K562 (cell line): ENCODE measurements at regions not wholly inside any gene's neighbourhood (a gene's known extent, or its start where the extent isn't known, plus 50 kb on each side); places are given as distances from the start of the nearest gene placed in this dataset.

Experiments used
- ATAC-seq: fragments of 200-7000 bp; cut with Tn5 transposase; 3 replicates; pipeline ENCODE4 v1.9.1; 2020; ENCODE audit warnings: moderate library complexity
- BruUV-seq: library from RNA; stranded (reverse); fragments of 400-500 nt; replicated peaks from 2 replicates; lab custom pipeline; 2021; lab: Mats Ljungman, UMichigan
- CTCF ChIA-PET: fragments of 300-600 bp; formaldehyde crosslinking; extraction: SDS; loops from one replicate; lab custom pipeline; 2021; ENCODE audit warnings: low intra/inter-chr PET ratio; lab: Yijun Ruan, JAX
- POLR2A ChIA-PET: fragments of 300-600, 350-650 bp; sonication (Branson Sonifier 250); formaldehyde crosslinking; extraction: SDS; loops from one replicate; lab custom pipeline; 2021; ENCODE audit warnings: antibody characterized with exemption, inconsistent platforms; lab: Yijun Ruan, JAX
- DNase-seq, 4 experiments: peaks; one replicate each; pipeline versions ENCODE4 v3.0.0 to v3.0.0-alpha.2; 2011 to 2018; ENCODE audit warnings: low spot score in 3 of 4, mixed read lengths in 3 of 4; ENCODE audit errors: extremely low read depth in 1 of 4
- FAIRE-seq: peaks from 2 replicates; lab custom pipeline; 2011; peaks lifted over from hg19 to GRCh38; lab: Jason Lieb, UNC
- H2AFZ ChIP-seq: 2 replicates; pipeline ENCODE4 v1.6.0; 2011; ENCODE audit warnings: low read depth, low read length, control low read depth, inconsistent platforms
- H3K27ac ChIP-seq: fragments of 200-600 bp; 3 replicates; pipeline ENCODE4 v1.8.0; 2011; ENCODE audit warnings: low read depth, mild to moderate bottlenecking, control low read depth, inconsistent platforms, low read length, moderate library complexity, mixed read lengths; ENCODE audit errors: extremely low read depth
- H3K27me3 ChIP-seq, 2 experiments: fragments of 300-600 bp in 1 of 2; 2 replicates in 1 of 2; 3 replicates in 1 of 2; pipeline versions ENCODE4 v1.6.0 to v1.8.0; 2011; ENCODE audit warnings: inconsistent platforms in 2 of 2, low read length in 2 of 2, mild to moderate bottlenecking in 1 of 2, mixed read lengths in 1 of 2, moderate library complexity in 1 of 2; ENCODE audit not compliant: control insufficient read depth in 2 of 2, insufficient read depth in 2 of 2
- H3K36me3 ChIP-seq: fragments of 300-600 bp; 3 replicates; pipeline ENCODE4 v1.8.0; 2011; ENCODE audit warnings: mild to moderate bottlenecking, low read length, inconsistent platforms; ENCODE audit not compliant: control insufficient read depth, insufficient read depth
- H3K4me1 ChIP-seq, 2 experiments: fragments of 200-600 bp in 1 of 2; replicated peaks in 1 of 2; 2 replicates in 1 of 2; 3 replicates in 1 of 2; pipeline versions ENCODE4 v1.5.1 to v1.8.0; 2011; ENCODE audit warnings: inconsistent platforms in 2 of 2, low read length in 2 of 2, mild to moderate bottlenecking in 1 of 2, mixed read lengths in 1 of 2, moderate library complexity in 1 of 2; ENCODE audit not compliant: control insufficient read depth in 2 of 2, insufficient read depth in 2 of 2
- H3K4me2 ChIP-seq: 2 replicates; pipeline ENCODE4 v1.6.1; 2011; ENCODE audit warnings: low read length, control low read depth, inconsistent platforms, mixed read lengths; ENCODE audit not compliant: insufficient read depth
- H3K4me3 ChIP-seq: fragments of 200-600 bp; sonication (generic), shearing (Covaris generic); 2 replicates; pipeline ENCODE4 v1.5.1; 2016; ENCODE audit warnings: control low read depth, inconsistent platforms
- H3K79me2 ChIP-seq: fragments of 200-600 bp; 3 replicates; pipeline ENCODE4 v1.8.0; 2011; ENCODE audit warnings: low read length, inconsistent platforms; ENCODE audit not compliant: control insufficient read depth, insufficient read depth
- H3K9ac ChIP-seq, 2 experiments: 2 replicates each; pipeline versions ENCODE4 v1.6.0 to v1.6.1; 2011; ENCODE audit warnings: low read depth in 2 of 2, low read length in 2 of 2, control low read depth in 1 of 2, inconsistent platforms in 1 of 2, mild to moderate bottlenecking in 1 of 2, mixed read lengths in 1 of 2; ENCODE audit not compliant: insufficient read depth in 1 of 2
- H3K9me1 ChIP-seq: one replicate; pipeline ENCODE4 v1.6.0; 2011; ENCODE audit warnings: inconsistent platforms, mild to moderate bottlenecking, low read length, moderate library complexity; ENCODE audit not compliant: control insufficient read depth, insufficient read depth
- H3K9me3 ChIP-seq: replicated peaks from 2 replicates; pipeline ENCODE4 v1.5.1; 2011; ENCODE audit warnings: low read depth, low read length, inconsistent platforms; ENCODE audit not compliant: control insufficient read depth, insufficient read depth
- H4K20me1 ChIP-seq: replicated peaks from 2 replicates; pipeline ENCODE4 v1.6.1; 2011; ENCODE audit warnings: low read length, inconsistent platforms, mixed read lengths; ENCODE audit not compliant: control insufficient read depth, insufficient read depth
- ETV5 ChIP-seq: sonication (generic); formaldehyde crosslinking; IDR thresholded peaks from 2 replicates; pipeline ENCODE4 v1.4.0; 2020; ENCODE audit warnings: low read depth, mild to moderate bottlenecking, missing genetic modification reagents
- GTF2A2 ChIP-seq: IDR thresholded peaks from 2 replicates; pipeline ENCODE4 v1.6.1; 2016; ENCODE audit warnings: mild to moderate bottlenecking, missing genetic modification characterization, missing compliant biosample characterization
- IRF2 ChIP-seq: sonication (generic); formaldehyde crosslinking; IDR thresholded peaks from 2 replicates; pipeline ENCODE4 v1.8.1; 2022; ENCODE audit warnings: mild to moderate bottlenecking, missing genetic modification reagents
- NR3C1 ChIP-seq: sonication (generic); formaldehyde crosslinking; IDR thresholded peaks from 2 replicates; pipeline ENCODE4 v1.8.1; 2022; ENCODE audit warnings: missing genetic modification reagents
- PTBP1 ChIP-seq: fragments of 200-400 bp; formaldehyde crosslinking; IDR thresholded peaks from 2 replicates; pipeline ENCODE4 v1.6.1; 2017; ENCODE audit warnings: low read depth, low read length
- RB1 ChIP-seq: fragments of 450-650 bp; IDR thresholded peaks from 2 replicates; pipeline ENCODE4 v1.6.1; 2017; ENCODE audit warnings: low read depth, mild to moderate bottlenecking
- SMARCA4 ChIP-seq: fragments of 450-650 bp; IDR thresholded peaks from 2 replicates; pipeline ENCODE4 v1.6.1; 2016
- ZC3H8 ChIP-seq: fragments of 450-650 bp; IDR thresholded peaks from 2 replicates; pipeline ENCODE4 v1.6.1; 2017
- WGBS: fragments of 100-300 bp; shearing (Covaris generic); methylation state at CpG from one replicate; pipeline ENCODE4 v1.1.6; 2016; ENCODE audit warnings: low coverage, mixed read lengths; ENCODE audit not compliant: insufficient coverage; ENCODE audit errors: missing lambda C conversion rate; 5-methylcytosine and 5-hydroxymethylcytosine counted together
- in situ Hi-C: fragments of 300-500 bp; cut with MboI; formaldehyde crosslinking; loops from 4 replicates; pipeline ENCODE4 v1.15.0; 2018; ENCODE audit warnings: inconsistent platforms, mixed read lengths
- intact Hi-C: fragments of 100-400 bp; cut with micrococcal nuclease; formaldehyde crosslinking; loops from 2 replicates; pipeline ENCODE4 v1.14.2; 2022
- TF ChIP-seq, protein P1 (sequence below): fragments of 250-450 bp; sonication (Bioruptor Pico); IDR thresholded peaks from 2 replicates; pipeline ENCODE4 v1.5.0; 2021; ENCODE audit warnings: mild to moderate bottlenecking, moderate library complexity

DNA sequence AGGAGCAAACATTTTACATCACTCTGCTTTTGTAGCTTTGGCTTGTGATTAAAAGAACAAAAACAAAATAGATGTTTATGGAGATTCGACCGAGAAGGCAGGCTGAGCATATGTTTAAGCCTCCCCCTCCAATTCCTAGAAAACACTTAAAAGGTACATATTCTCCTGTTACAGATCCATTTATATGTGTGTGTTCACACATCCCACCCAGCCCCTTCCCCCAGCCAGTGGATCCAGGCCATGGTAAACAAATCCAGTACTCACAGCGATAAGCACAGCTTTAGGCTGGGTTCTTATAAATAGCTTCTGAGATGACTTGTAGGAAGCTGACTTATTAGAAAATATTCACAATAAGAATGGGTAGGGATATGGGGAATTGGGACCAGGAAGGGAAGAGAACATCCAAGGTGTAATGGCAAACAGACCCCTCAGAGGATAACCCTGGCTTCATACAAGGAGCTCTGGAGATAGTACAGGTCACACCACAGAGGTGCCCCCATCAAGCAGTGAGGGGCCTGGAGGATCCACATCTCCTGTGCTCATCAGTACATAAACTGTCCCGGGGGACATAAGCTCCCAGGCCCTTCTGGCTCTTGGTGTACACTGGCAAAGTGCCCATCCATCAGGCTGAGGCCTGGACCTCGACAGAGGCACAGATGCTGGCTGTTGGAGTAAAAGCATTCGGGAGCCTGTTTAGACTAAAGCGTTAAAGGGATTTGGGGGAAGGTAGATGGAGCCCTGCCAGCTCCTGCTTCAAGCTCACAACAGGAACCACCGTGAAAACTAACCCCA lies 70.0 kb upstream of the UBE2E1 start (continued):
- TF ChIP-seq, protein P1, sequence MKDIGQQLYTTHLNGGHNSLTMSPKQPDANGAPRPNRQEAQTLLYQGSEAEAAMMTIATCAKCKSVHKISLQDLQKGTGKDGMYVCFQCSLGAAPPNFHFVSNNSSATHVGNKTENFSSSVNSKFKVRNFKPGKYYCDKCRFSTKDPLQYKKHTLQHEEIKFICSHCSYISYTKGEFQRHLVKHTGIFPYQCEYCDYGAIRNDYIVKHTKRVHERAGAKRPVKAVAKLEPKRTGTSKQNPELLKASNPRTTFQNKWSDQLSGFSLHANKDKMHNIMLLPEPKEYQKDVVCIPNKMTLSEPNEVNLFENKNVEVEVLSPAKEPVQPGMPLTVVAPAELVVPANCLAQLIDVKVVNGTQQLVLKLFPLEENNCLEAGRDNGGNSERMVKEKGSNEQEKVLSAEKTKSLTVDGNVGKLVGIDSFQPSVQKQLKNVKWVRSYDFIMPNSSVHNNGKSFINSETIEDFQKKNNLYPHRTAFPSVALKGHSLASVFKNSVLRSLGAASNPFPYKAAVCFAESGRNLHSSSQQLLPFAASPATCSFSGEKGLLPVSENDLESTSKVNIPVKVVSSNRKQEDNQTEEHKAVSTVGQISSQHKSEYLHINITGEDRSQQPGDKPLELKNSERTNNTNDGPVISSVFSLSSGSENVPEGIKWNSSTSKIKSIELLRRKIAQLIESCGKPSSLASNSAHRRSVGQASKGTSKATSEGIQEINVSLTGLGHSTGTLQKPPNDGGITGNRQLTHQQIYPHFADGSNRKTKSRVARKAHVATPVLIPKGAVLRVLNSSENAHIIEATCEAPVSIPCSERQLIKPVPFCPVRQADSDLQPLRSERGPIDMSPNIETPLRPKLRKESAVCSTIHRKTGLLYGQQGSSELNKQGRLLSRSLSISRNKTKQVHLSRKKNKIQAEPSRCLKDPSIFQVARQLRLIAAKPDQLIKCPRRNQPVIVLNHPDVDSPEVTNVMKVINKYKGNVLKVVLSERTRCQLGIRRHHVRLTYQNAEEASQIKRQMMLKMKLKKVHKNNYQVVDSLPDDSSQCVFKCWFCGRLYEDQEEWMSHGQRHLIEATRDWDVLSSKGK (CRISPR knock-in tag) = no peak
- TF ChIP-seq ETV5 (no peak), SMARCA4 (no peak), RB1 (no peak), GTF2A2 (tag) (no peak)

DNA sequence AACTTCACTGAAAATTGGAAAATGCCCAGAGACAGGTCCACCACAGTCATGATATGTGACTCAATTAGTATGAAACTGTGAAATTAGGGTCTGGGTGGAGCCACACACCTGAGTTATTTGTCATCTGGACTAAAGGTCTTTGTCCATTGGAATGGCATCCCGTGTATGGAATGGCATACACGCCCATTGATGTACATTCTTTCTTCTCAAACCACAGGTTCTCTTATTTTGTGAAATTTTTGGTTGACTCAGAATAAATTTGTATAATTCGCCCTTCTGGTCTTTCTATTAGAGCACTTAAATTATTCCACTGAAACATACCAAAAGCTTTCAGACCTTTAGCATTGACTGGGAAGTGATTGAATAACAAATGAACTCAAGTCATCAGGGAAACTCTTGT lies 66.8 kb upstream of the UBE2E1 start:
- Histone ChIP-seq H3K27me3 (peaks cover 22 to 25% of the 10 kb centered on the region in 2 experiments), H3K9me3 (no peaks in the 10 kb centered on the region), H3K9me1 (no peaks in the 10 kb centered on the region), H4K20me1 (no peaks in the 10 kb centered on the region), H3K4me3 (no peak overlapping the region), H3K36me3 (no peaks in the 10 kb centered on the region)
- FAIRE-seq = no peak
- POLR2A ChIA-PET = interaction anchor here (1.0 kb wide), 1 partner anchor 129 kb away, joined by 3 read pairs; no protein-coding TSS in a partner anchor
- TF ChIP-seq IRF2 (no peak), NR3C1 (CRISPR knock-in tag) (no peak), PTBP1 (no peak), ZC3H8 (no peak)
- TF ChIP-seq, all 486 proteins: peak for 0
- Histone ChIP-seq H3K9ac (no peak overlapping the region), H2AFZ (no peak overlapping the region), H3K79me2 (no peaks in the 10 kb centered on the region), H3K4me2 (no peak overlapping the region), H3K27ac (no peak overlapping the region), H3K4me1 (no peaks in the 10 kb centered on the region; a peak in 1 of 5 replicates)
- ATAC-seq (no peak), DNase-seq (no peak)
- no TSS peak for BruUV-seq
- in situ Hi-C loops (no loop called here), intact Hi-C loops (no loop called here)
- CTCF ChIA-PET = no interaction called here
- WGBS = 0% methylated on average over 3 of the region's 3 CpGs
